ENCODE measurements at regions not wholly inside any gene's neighbourhood (a gene's known extent, or its start where the extent isn't known, plus 50 kb on each side); places are given as distances from the start of the nearest gene placed in this dataset.
A peak's percentile ranks its signal among the peaks of the same experiment; 100 is the strongest.

DNA sequence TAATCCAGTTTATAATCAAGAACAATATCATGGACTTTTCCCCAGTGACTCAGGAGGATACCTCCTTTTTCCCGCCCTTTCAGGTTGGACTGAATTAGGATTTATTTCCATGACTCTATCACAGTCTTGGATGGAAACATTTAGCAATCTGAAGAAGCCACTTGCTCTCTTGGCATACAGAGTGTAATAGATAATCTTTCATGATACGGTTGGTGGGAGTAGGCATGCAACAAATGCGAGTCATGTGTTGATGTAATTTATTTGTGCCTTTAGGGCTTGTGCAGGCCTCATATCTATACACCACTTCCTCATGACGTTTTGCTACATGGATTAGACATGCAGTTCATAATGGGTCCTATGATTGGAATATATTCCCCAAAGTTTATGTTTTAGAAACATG lies 54.2 kb upstream of the MCTP2 start:
- no peak for DNase-seq

DNA sequence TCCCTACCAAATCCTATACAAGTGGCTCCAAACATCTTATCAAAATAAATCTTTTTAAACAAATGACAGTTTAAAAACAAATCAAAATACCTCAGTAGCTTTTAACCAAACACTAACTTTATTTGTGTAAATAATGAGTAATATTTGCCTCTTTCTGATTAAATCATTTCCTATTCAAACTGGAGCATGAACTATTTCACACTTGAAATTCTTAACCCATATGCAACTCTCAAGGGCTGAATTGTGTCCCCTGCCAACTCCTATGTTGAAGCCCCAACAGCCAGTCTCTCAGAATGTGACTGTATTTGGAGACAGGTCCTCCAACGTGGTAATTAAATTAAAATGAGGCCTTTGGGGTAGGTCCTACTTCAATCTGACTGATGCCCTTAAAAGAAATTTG lies 55.9 kb upstream of the MCTP2 start:
- no peak for DNase-seq

DNA sequence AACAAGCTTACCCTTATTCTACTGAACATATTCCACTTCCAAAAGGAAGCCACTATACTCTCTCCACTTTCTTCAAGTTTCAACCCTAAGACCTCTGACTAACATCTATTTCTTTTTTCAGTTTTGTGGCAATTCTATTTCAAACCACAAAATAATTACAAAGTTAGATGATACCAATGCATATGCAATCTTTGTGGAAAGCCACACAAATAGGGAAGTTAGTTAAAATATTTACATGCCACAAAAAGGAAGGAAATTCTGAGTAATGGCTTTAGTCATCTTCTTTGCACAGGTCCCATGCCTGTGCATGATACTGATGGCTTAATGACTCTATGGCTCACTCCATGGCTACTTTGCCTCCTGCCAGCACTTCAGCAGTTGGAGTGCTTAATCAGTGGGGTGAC lies 57.0 kb upstream of the MCTP2 start:
- no peak for DNase-seq

DNA sequence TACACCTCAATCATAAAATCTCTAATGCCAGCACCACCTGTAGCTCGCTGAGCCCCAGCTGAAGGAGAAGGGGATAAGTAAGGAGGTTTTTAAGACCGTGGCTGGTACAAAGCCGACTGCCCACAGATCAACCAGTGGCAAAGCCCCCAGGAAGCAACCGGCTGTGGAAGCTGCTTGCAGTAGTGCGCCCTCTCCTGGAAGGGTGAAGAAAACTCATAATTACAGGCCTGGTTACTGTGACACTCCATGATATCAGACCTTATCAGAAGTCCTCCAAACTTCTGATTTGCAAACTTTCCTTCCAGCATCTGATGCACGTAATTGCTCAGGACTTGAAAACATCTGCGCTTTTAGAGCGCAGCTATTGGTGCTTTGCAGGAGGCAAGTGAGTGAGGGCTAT lies 63.1 kb upstream of the MCTP2 start:
- DNase-seq = no peak

DNA sequence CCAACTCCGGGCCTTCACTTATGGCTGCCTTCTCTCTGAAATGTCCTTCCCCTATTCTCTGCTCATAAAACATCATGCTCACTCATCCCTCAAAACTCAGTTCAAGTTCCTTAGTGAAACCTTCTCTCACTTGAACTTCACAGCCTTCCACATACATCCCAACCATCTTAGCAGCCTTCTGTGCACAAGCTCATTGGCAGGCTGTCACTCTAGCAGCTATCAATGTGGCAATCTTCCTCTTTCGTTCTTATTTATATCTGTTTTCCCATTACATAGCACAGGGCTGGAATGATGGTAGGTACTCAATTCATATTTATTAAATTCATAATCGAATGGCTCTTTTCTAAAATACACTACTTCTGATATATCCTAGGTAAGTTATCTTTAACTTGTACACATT lies 66.4 kb upstream of the MCTP2 start:
- no peak for DNase-seq

DNA sequence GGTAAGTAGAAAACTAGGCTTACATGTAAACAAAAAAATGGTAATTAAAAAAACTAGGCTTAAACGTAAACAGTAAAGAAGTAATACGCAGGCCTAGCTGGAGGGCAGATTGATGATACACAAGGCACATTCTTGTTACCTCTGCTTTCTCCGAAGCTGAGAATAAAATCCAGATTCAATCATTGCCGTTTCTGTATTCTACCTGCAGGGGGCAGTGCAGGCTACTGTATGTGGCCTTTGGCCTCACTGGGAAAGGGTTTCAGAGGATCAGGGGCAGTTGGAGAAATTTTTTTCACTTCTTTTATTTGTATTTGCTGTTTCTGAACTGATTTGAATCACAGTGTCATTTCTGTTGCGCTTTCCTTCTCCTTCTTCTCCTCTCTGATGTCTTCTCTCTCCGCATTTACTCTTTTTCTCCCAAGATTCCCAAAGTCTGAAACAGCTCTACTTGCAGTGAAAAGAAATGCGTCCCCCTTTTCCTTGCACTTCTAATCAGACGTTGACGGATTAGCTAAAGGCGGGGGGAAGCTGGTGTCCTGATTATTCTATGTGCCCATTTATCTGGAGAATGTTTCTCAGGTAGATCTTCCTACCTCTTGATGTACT lies 67.1 kb upstream of the MCTP2 start:
- DNase-seq = peak; percentile 71

DNA sequence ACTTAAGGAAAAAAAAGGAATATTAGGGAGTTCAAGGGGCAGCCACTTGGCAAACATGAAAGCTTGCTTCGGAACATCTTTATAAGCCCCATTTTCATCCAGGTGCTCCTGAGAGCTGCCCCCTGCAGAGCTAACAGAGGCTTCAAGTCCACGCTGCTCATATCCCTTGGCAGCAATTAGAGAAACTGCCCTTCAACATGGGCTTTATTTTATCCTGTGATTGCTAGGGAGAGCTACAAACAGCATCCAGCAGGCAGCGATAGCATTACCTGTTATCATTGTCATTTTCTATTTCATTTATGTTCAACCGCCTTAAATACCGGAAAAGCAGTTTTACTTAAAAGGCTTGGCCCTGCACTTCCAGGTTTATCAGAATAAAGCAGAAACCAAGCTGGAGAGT lies 68.4 kb upstream of the MCTP2 start:
- DNase-seq = no peak

DNA sequence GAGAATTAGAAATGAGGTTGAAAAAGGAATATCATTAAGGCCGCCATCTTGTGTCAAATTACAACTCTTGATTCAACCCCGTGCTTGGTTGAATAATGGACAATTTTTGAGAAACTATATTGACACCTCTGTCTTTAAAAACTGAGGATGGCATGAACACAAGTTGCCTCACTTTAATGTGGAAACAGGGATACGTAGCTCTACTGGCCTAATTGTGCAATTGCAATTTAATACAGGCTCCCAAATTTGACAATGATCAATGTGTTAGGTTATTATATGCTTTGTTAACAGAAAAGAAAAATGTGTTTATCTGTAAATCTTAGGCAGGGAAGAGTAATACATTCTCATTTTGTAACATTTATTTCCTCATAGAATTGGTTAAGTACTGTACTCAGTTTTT lies 77.1 kb upstream of the MCTP2 start:
- DNase-seq = no peak

DNA sequence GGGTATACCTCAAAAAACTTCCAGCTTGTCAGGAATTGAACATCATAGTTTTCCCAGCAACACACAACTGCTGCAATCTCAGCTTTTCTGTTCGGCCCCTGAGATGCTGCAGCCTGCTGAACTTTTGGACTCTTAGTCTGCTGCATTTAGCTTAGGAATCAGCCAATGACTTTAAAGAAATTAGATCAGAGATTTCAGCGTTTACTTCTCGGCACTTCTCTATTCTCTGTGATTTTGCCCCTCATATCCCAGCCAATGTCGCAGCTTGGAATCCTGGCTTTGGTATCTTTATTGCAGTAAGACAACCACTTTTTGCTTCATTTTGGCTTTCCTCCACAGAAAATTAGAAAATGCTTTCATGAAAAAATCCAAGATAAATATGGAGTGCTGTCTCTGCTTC lies 86.3 kb upstream of the MCTP2 start:
- no peak for DNase-seq

DNA sequence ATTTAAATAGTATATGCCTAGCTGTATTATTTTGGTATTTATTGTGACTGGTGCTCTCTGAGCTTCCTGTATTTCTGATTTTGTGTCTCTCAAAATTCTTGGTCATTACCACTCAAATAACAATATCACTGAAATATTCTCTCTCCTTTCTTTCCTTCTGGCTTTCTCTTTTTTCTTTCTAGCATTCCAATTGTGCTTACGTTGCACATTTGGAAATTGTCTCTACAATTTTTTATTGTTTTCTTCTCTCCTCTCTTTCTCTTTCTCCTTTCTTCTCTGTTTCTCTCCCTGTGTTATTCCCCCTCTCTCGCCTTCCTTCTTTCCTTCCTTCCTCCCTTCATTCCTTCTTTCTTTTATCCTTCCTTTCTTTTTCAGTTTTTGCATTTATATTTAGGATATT lies 89.6 kb upstream of the MCTP2 start:
- DNase-seq = no peak

DNA sequence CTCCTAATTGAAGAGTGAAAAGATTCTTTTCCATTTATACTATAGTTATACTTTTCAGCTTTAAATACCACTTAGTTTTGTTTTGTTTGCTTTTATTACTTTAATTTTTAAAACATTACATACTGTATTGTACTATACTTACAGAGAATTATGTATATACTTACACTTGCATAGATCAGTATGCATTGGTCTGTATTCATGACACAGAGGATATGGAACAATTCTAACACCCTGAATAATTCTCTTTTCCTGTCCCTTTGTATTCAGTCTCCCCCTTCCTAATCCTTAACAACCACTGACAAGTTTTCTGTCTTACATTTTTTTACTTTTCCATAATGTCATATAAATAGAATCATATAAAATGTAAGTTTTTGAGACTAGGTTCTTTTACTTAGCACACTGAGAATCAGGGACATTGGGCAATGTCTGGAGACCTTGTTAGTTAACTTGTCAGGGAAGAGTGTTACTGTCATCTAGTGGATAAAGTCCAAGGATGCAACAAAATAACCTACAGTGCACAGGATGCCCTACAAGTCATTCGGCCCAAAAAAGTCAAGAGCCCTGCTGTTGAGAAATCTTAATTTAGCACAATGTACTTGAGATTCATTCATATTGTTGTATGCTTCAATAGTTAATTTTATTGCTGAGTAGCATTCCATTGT lies 95.7 kb upstream of the MCTP2 start:
- no peak for DNase-seq

DNA sequence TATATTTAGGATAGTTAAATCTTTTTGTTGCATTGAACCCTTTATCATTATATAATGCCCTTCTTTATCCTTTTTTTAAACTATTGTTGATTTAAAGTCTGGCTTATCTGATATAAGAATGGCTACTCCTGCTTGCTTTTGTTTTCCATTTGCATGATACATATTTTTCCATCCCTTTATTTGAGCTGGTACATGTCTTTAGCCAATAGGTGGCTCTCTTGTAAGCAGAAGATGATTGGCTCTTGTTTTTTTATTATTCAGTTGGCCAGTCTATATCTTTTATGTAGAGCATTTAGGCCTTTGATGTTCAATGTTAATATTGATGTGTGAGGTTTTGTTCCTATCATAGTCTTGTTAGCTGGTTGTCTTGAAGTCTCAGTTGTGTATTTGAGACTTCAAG lies 99.5 kb upstream of the MCTP2 start:
- DNase-seq = no peak

DNA sequence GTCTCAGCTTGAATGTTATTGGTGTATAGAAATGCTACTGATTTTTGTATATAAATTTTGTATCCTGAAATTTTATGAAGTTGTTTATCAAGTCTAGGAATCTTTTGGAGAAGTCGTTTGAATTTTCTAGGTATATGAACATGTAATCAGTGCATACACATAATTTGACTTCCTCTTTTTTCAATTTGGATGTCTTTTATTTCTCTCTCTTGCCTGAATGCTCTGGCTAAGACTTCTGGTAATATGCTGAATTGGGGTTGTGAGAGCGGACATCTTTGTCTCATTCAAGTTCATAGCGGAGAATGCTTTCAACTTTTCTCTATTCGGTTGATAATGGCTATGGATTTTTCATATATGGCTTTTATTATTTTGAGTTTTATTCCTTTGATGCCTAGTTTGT lies 100.9 kb upstream of the MCTP2 start:
- DNase-seq = no peak

DNA sequence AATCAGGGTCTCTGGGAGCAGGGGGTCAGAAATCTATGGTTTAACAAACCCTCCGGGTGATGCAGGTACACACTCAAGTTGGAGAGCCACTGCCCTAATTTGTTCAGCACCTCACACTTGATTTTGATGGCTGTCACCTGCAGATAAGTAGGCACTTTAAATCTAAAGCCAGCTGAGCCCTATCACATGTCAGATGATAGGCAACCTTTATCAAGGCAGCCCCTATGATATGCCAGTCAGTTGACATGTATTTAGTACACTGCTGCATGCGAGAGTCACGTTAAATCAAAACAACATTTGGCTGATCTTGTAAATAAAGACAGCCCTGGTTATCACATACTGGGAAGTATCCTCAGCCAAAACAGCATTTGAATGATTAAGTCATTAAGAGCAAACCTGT lies 104.4 kb upstream of the MCTP2 start:
- no peak for DNase-seq

DNA sequence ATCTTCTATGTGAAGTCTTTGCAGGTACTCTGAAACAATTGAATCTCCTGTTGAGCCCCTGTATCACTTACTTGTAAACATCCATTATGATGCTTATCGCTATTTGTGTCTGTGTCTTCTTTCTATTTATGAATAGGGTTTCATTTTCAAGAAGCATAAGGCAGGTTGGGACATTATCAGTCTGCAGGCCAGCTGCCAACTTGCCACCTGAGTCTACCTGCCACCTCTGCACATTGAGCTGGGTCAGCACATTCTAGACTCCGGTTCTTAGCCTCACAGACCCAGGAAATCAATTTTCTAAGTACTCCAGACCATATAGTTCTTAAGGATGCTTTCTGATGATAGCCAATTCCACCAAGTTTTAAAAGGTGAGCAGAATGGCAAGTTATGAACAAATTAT lies 105.7 kb upstream of the MCTP2 start:
- no peak for DNase-seq

DNA sequence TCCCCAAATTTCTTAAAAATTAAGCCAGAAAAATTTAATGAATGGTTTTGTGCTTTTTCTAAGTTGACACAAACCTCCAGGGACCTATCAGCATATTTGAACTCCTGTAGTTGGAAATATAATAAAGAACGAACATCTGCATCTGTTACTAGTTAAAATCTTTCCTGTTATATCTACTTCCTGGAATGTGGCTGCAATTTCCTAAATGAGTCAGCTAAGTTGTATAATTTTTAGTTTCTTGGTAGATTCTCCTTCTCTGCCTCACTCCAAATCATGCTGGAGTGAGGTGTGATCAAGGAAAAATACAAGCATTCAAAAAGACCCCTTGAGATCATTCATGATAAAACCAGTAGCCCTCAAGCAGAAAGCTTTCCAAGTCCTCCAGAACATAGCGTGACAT lies 106.2 kb upstream of the MCTP2 start:
- no peak for DNase-seq

DNA sequence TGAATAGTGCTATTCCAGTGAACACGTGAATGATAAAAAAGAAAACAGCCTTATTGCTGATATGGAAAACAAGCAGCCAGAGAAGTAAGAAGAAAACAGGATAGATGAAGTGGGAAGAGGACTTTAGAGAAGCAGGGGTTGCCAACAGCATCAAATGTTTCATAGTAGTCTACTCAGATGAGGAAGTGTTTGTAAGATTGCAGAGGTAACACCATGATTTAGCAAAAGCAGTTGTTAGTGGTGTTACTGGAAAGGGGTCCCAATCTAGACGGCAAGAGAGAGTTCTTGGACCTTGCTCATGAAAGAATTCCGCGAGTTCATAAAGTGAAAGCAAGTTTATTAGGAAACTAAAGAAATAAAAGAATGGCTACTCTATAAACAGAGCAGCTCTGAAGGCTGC lies 108.8 kb upstream of the MCTP2 start:
- no peak for DNase-seq

DNA sequence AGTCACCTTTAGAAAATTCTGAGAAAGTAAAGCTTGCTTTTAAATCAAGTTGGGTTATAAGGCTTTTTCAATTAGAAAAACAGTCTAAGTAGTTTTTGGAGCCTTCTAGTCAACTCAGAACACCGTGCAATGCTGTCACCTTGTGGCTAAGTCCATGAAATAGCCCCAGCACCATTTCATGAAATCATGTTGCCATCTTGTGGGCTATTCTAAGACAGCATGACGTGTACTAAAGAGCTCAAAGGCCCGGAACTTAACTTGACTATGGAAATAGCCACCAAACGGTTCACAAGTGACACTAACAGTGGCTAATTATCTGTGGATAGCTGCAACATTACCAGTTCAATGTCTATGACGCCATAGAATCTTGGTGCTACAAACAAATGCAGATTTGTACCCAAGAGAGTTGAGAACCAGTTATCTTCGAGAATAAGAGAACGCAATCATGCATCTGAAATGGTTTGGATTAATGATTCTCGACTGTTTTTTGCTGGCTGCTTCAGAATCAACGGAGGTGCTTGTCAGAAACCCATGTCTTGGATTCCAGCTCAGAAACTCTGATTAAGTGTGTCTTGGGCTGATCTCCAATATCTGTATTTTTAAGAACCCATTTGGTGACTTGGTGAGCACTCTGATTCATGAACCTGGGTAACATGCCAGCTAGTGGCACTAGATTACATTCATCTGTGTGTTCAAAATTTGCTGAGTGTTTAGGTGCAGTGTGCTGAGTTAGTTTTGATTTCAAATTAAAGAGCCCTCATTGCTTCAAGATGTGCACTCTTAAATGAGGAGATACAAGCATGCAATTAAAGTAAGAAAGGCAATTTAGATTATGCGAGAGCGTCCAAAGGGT lies 111.2 kb upstream of the MCTP2 start:
- peak; percentile 79 for DNase-seq

DNA sequence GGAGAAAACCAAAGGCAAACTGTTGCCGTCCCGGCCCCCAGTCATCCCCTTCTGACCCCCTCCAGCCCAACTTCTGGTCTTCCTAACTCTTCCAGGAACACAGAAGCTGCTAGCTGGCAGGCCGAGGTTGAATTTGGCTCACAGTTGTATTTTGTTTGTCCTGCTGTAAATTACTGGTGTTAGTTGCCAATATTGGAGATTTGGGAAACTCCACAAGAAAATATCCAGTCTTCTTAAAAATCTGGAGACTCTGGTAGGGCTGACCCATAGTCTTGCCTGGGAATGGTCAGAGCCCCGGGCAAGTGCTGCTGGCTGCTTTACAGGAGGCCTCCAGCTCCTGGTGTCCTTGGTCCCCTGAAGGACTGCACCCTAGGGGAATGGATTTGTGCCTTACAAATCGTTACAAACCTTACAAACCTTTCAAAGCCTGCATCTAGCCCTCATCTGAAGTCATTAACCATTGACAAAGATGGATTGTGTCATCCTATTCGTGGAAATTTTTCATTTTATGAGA lies 112.0 kb upstream of the MCTP2 start:
- DNase-seq = peak; percentile 64

DNA sequence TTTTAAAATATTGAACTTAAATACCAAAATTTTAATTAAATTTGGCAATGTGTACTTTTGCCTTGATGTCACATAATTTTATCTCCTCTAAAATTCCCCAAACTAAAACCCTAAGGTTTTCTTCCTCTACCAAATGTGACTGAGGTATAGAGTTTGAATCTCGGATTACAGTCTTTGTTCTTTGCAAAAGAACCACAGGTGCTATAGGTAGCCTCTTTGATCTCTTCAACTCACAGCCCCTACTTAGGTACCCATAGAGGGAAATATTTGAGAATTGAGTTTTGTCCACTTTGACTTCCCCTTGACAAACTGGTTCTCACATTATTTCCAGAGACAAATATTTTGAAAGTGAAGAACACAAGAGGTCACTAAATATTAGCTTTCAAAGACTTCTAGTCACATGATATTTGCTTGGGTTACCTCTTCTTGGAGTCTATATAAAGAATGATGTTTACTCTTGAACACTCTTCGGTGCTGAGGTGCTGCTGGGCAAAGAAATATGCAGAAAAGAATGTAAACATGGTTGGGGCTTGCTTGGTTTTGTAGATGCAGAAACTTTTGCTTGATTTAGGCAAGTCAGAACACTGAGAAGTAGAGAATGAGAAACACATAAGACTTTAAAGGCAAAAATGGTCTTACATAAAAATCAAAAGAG lies 120.8 kb upstream of the MCTP2 start:
- no peak for DNase-seq

DNA sequence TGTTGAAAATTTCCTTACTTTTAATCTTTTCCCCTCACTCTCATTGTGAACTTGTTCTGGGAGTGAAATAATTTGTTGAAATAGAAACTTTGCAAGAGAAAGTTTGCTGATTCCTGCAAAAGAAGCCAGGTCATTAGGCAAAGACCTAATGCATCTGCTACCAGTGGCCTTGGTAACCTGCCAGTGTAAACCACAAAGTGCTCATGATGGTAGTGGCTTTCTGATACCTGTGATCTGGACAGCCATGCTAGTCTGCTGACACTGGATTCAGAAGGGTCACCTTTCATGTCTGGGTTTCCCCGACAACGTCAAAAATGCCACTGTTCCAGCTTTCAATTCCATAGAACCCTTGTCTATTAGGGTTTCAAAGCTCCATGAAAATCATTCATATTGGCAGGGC lies 123.7 kb upstream of the MCTP2 start:
- DNase-seq = no peak

DNA sequence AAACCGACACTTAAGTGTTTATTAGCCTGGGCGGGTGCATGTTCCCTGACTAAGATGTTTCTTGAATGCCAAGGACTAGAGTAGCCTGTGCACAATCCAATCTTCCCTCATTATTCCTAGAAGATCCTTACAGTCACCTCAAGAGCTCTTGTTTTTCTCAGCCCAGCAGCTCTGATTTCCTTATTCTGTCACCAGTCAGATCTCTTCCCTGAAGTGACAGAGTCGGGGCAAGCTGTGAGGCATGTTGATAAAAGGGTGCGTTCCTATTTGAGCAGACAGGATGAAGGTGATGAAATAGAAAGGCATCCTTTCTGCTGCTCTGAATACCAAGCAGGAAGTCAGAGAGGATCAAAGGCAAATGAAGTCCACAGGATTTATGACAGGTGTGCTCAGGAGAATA lies 125.6 kb upstream of the MCTP2 start:
- no peak for DNase-seq

DNA sequence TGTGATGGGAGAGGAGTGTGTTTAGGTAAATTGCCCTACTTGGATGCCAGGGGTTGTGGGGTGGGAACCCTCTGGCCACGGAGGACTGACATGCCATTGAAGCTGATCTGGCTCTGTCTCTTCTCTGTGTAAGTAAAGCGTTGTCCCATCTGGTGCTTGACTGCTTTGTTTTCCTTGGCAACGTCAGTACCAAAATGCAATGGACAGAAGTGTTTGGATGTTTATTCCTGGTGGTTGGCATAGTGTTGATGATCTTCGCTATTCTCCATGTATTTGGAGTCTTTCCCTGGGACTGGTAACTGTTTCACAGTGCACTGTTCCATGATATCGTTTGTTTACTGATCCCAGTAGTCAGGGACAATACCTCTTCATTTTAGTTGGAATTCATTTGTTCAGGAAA lies 130.5 kb upstream of the MCTP2 start:
- no peak for DNase-seq

DNA sequence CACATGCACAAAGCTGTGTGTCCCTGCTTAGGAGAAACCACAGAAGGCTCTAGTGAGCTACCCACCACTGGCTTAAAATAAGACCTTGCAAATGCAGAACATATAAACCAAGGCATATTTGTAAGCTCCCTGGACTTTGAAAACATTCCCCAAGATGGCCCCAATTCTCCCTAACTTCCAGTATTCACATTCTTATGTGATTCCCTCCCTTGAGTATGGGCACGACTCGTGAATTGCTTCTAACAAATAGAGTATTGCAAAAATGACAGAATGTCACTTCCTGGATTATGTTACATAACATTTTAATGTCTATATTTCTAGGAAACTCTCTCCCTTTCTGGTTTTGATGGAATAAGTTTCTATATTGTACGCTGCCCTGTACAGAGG lies 131.8 kb upstream of the MCTP2 start:
- no peak for DNase-seq

Measured in right forelimb (tissue), 1 donor.